HG03565 (cell line): ENCODE measurements at regions not wholly inside any gene's neighbourhood (a gene's known extent, or its start where the extent isn't known, plus 50 kb on each side); places are given as distances from the start of the nearest gene placed in this dataset.
A peak's percentile ranks its signal among the peaks of the same experiment; 100 is the strongest.
"Not testable (repeated sequence)": the region's sequence is repeated elsewhere in the genome, so short reads cannot be mapped to it uniquely, and the experiment has no call there.

ENCODE experiments used
- ATAC-seq: cut with Tn5 transposase; IDR thresholded peaks from one replicate; pipeline ENCODE4 v1.9.1; 2021; ENCODE audit warnings: mild to moderate bottlenecking, moderate library complexity; ENCODE audit not compliant: unreplicated experiment

DNA sequence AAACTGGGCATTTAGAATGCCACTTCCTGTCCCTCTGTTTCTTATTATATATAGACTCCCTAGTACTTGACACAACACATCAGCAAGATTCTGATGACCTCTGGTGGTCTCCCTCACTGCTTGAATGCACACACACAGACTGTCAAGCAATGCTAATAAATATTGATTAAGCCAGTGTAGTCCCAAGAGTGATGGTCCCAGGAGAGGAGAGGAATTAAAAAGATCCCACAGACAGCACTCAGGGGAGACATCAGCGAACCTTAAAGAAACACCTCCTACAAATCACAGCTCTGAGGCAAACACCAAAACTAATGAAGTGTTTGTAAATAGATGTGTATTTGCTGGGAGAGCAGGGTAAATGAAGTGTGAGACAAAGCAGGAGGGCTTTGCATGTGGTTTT lies 1291.2 kb downstream of the XPNPEP1 start:
- ATAC-seq: no peak

DNA sequence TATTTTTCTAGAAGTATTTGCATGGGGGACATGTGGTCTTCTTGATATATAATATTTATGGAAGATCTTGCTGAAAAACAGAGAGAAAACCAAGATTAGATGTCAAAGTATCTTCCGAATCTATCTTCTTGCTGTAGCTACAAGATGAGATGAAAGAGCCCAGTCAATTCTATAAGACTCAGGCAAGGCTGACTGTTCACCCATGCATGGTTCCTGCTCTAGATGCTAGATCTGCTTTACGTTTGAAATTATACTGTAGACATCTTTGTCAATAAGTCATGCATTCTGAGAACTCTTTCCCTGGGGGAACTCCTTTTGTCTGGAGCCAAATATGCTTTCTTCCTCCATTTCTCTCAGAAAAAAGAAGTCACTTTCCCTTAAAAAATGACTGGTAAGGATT lies 1292.0 kb downstream of the XPNPEP1 start:
- peak; percentile 96 for ATAC-seq

- no peak for ATAC-seq
Observed at GRCh38 chr10:108629834-108630233, 1293.5 kb downstream of the XPNPEP1 start.

GRCh38 chr10:108624052-108624451 lies 1299.3 kb downstream of the XPNPEP1 start:
- ATAC-seq: no peak

- ATAC-seq: no peak
Observed at GRCh38 chr10:108620821-108621534, 1302.3 kb downstream of the XPNPEP1 start.

- ATAC-seq: no peak
Observed at GRCh38 chr10:108616559-108617285, 1306.6 kb downstream of the XPNPEP1 start.

DNA sequence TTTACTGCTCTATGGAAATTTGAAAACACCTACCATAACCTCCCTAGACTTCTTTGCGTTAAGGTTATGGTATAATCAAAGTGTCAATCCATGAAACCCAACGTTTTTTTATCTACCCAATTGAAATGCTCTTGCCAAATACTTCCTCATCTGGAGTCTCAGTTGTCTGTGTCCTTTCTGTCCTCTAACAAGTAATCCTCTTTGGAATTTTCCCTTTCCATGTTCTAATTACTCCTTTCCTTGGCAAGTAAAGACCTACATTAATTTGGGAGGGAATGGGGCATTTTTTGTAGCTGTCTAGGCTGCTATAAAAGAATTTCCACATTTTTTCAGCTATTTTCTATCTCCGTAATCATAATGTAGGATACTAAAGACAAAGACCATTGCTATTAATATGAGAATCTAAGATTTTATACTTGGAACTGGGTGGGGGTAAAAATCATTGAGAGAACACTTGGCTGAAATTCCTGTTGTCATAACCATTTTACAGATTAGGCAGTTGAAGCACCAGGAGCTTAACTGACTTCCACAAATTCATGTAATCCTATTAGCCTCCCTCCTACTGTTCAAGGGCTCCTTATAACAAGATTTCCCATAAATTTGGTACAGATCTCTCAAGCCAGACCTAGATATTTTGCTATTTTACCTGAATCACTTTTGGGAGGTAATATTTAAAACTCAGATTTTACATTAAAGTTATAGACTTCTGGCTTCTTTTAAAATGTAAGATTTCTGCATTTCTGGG lies 1307.6 kb downstream of the XPNPEP1 start:
- ATAC-seq: no peak

GRCh38 chr10:108612485-108612884 lies 1310.8 kb downstream of the XPNPEP1 start:
- ATAC-seq: no peak

DNA sequence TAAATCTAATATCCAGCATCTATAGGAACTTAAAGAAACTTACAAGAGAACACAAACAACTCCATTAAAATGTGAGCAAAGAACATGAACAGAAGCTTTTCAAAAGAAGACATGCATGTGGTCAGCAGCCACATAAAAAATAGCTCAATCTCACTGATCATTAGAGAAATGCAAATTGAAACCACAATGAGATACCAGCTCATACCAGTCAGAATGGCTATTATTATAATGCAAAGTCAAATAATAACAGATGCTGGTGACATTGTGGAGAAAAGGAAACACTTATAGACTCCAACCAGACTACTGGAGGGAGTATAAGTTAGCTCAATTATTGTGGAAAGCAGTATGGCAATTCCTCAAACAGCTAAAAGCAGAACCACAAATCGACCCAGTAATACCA lies 1314.5 kb downstream of the XPNPEP1 start:
- ATAC-seq: no peak

DNA sequence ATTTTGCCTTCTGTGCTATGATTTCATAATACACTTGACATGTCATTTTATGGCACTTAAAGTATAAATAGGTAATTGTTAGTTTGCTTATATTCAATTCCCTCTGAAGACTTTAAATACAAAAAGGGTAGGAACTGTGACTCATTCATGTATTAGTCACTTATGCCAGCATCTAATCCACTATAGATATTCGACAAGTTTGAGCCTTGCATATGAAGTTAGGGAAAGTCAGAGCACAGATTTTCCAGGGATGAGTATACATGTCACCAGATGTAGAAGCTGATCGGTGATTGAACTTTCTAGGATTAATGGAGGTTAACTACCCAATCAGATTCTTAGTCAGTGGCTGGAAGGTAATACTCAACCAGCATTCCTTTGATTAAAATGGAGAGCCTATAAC lies 1321.5 kb downstream of the XPNPEP1 start:
- no peak for ATAC-seq

GRCh38 chr10:108600511-108600910 lies 1322.8 kb downstream of the XPNPEP1 start:
- not testable (repeated sequence) for ATAC-seq

GRCh38 chr10:108599317-108599716 lies 1324.0 kb downstream of the XPNPEP1 start:
- ATAC-seq: not testable (repeated sequence)

DNA sequence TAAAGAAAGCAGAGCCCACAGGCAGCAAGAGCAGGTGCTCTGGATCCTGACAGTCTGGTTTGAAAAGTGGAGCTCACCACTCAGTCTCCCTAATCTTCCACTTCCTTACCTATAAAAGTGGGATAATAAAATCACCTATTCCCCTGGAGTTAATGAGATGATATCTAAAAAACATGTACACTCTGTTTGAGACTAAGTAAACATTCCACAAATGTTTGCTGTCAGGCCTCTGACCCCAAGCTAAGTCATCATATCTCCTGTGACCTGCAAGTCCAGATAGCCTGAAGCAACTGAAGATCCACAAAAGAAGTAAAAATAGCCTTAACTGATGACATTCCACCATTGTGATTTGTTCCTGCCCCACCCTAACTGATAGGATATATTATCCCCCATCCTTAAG lies 1324.5 kb downstream of the XPNPEP1 start:
- ATAC-seq: no peak

- no peak for ATAC-seq
Observed at GRCh38 chr10:108598320-108598695, 1325.0 kb downstream of the XPNPEP1 start.

DNA sequence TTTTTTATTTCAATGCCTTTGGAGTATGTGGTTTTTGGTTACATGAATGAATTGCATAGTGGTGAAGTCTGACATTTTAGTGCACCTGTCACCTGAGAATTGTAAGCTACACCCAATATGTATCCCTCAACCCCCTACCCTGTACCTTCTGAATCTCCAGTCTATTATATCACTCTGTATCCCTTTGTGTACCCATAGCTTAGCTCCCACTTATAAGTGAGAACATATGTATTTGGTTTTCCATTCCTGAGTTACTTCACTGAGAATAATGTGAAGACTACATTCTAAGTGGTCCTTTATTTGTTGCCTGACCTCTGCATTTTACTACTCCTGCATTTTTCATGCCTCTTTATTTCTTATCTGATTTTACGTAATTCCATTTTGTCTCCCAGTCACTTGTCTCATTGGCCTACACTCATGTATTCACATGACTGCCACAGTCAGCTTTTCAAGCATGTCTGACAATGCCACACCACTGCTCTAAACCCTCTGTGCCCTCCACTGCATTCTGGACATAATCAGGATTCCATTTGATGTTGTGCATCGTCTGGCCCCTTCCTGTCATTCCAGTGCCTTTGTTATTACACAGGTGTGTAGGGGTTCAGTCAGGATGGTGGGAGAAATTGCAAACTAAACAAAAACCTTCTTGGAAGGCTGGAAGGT lies 1325.5 kb downstream of the XPNPEP1 start:
- ATAC-seq: no peak

GRCh38 chr10:108597031-108597430 lies 1326.3 kb downstream of the XPNPEP1 start:
- no peak for ATAC-seq

GRCh38 chr10:108592956-108593355 lies 1330.4 kb downstream of the XPNPEP1 start:
- no peak for ATAC-seq

- ATAC-seq: no peak
Observed at GRCh38 chr10:108591417-108591816, 1331.9 kb downstream of the XPNPEP1 start.

- no peak for ATAC-seq
Observed at GRCh38 chr10:108586424-108586823, 1336.9 kb downstream of the XPNPEP1 start.

GRCh38 chr10:108583877-108584276 lies 1339.4 kb downstream of the XPNPEP1 start:
- ATAC-seq: peak; percentile 45

- no peak for ATAC-seq
Observed at GRCh38 chr10:108582888-108583287, 1340.4 kb downstream of the XPNPEP1 start.
